ENCODE measurements at regions not wholly inside any gene's neighbourhood (a gene's known extent, or its start where the extent isn't known, plus 50 kb on each side); places are given as distances from the start of the nearest gene placed in this dataset.
A peak's percentile ranks its signal among the peaks of the same experiment; 100 is the strongest.

DNA sequence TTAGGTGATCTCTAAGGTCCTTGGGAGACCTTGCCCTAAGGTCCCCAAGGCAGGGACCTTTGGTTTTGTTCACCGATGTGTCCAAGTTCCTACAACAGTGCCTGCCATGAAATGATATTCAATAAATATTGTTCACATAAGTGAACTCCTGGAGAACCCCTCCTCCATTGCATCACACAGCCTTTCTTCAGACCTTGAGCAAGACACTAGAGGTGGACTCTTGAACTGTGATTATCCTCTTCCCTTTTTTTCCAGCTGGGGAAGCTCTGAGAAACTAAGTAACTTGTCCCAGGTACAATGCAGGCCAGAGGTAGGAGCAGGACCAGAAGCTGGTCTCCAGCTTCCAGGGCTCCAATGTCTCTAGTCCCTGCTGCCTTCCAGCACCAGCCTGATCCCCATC lies 76.6 kb upstream of the LMO1 start:
- no peak for DNase-seq

DNA sequence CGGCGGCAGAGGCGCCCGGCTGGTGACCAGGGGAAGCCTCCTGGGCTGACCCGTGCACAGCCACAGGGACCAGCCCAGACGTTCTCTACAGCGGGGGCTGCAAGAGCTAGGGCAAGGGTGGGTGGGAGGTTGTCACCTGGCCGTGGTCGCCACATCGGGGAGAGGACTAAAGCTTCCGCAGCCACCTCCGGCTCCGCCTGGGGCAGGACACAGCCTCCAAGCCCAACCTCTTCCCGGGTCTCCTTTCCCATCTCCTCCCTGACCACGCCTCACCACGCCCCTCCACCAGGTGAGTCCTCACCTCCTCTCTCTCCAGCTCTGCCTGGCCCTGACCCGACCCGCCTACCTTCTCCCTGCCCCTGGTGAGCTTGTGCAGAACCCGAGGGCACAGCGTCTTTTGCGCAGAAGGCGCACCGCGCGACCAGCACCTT lies 75.9 kb upstream of the LMO1 start:
- DNase-seq, result no peak

DNA sequence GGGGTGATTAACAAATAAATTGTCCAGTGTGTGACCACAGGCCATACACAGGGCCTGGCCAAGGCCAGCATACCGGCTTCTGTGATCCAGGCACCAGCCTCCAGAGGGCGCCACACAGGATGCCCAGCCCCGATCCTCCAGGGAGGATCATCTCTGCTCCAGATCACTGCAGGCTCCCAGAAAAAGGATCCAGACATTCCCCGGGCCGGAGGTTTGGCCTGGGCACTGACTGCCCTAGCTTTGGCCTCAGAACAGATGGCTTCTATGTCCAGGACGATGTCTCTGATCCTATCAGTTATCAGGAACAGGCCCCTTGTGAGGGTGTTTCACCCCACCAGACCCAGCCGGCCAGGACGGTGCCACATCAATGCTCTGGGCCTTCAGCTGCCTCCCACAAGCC lies 74.5 kb upstream of the LMO1 start:
- DNase-seq, result peak; percentile 12

DNA sequence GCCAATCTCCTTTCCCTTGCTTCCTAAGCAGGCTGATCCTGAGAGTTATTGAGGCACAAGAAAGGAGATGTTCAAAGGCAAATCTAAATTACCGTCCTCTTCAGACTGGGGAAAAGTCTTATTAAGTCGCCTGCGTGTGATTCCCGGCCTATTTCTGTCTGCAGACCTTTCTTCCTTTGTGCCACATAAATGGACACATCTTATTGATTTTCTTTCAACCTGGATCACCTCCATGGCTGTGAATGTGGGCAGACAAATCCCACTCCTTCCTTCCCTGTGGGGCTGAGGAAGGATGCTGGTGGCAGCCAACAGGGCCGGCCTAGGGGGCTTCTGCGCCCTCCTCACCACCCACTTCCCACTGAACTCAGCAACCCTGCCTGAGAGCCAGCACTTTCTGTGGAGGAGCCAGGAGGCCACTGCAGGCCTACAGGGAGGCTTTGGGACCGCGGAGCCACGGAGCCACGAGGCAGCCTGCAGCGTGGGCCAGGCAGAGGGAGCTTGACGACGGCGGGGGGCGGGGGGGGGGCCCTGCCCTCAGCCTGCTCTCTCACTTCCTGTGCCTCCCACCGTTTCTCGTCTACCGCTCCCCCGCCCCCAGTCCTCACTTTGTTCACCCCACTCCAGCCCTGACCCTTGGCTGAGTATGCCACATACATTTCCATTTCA lies 73.6 kb upstream of the LMO1 start:
- DNase-seq, result no peak

DNA sequence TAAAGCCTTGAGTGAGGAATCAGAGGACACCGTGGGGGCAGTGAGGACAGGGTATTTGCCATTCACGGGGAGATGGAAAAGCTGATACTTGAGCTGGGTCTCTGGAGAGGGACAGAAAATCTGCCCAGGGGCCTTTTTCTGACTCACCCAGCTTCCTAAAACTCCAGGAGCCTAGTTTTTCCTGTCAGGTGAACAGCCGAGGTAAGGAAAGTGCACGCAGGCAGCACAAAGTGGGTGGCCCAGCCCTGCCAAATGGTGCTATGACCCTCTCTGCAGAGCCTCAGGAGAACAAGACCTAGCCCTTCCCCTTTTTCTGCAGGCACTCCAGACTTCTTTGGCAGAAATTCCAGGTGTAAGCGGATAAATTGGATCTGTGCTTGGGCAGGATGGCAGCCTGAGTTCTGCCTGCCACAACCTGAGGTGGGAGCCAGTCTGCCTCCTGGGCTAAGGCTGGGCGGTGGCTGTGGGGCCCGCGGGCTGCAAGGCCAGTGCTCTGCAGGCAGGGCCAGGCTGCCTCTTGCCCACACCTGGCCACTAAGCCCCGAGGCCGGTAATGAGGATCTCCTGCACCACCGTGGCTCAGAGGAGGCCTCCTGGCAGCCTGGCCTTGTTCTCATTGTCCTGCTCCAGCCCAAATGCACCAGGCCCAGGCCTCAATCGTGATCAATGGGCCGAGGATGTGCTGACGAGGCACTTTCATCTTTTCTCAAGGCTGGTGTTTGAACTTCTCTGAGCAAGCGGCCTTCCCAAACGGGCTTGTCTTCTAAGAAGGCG lies 72.9 kb upstream of the LMO1 start:
- DNase-seq, result no peak

DNA sequence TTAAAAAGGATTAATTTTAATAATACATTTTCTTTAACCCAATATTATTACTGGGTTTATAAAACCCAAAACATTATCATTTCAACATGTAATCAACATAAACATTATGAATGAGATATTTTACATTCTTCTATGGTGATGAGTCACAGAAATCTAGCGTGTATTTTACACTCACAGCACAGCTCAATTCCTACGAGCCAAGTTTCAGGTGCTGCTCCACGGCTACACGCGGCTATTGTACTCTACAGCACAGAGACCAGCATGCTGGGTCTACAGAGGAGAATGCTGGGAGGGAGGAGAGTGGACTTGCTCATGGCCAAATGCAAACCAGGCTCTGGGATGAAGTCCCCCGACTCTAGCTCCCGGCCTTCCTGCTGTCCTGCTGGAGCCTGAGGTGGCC lies 72.0 kb upstream of the LMO1 start:
- no peak for DNase-seq

DNA sequence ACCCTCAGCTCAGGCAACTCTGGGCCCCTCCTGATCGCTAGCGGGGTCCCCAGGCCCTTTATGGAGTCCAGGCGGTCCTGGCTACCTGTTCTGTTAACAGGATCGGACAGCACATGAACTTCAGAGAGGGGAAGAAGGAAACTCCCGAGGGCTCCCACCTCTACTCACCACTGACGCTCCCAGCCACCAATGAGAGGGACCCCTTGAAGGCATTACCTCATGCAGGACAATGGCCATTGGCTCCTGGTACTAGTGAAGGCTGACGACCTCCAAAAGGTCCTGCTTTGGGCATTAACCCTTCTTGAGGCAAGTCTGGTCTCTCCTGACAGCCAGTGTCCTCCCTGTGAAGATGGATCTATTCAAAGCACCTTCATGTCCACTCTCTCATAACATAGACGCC lies 71.5 kb upstream of the LMO1 start:
- no peak for DNase-seq

DNA sequence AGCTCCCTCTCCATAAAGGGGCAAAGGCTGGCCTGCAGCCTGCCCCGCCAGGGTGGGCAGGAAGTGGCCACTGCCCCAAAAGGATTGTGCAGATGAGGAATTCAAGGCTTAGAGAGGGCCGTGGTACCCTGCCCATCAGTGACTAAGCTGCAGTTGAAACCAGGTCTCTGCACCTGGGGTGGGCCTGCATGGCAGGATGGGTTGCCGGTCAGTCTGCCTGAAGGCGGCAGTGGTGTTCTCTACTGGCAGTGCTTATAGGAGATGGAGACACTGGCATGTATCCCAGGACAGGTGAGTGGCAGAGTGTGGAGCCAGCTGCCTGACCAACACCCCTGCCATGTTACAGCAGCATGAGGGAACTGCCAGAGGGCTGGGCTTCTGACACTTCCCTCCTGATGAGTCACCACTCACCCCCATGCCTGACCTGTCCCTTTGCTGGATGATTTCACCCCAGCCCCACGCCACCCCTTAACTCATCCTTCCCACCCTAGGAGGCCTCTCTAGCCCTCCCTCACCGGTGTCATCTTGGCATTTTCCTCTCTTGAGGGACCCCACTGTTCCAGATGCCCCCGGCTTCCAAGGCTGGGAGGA lies 70.2 kb upstream of the LMO1 start:
- DNase-seq, result no peak

DNA sequence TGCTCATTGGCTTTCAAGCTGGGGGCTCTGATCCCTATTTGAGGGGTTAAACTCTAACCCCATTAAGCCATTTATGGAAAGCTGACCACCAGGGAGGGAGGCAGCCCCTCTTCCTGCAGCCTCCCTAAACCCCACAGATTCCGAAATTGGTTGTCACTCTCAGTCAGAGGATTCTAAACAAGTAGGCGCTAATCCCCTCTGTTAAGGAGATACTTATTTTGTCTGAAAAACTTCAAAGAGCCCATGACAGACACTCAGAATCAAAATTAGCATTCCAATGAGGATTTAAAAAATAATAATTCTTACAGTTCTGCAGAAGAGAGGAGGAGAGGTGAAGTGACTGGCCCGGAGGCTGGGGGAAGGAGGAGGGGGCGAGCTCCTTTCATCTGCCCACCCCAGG lies 69.7 kb upstream of the LMO1 start:
- no peak for DNase-seq

DNA sequence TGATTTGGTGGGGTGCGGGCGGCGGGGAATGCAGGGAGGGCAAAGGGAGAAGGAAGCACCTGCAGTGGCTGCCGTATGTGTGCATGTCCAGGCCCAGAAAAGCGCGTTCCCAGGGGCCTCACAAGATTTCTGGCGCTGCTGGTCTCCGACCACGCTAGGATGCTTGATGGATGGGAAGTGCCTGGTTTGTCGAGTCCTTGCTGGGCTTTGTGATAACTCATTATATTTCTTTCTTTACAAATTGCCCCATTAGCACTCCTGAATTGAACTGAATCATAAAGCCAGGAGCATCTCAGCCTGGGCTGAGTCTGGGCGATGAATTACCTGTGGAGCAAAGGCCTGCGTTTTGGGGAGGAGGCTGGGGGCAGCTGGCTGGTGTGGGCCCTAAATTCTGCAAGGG lies 69.2 kb upstream of the LMO1 start:
- no peak for DNase-seq

DNA sequence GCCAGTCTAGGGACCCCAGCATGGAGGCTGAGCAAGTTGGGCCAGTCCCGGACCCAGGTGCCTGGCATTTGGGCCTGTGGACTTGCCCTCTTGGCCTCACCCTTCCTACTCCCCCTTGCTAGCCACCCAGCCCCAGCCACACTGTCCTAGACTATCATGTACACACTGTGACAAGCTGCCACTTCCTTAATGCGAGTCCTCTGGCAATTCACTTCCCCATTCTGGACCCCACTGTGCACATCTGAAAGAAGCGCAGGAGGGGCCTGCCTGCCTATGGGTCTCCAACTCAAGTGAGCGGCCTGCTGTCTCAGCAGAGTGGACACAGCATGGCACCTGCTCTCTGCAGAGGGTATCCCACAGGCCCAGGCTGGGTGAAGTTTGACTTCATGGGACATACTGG lies 68.5 kb upstream of the LMO1 start:
- DNase-seq, result no peak

DNA sequence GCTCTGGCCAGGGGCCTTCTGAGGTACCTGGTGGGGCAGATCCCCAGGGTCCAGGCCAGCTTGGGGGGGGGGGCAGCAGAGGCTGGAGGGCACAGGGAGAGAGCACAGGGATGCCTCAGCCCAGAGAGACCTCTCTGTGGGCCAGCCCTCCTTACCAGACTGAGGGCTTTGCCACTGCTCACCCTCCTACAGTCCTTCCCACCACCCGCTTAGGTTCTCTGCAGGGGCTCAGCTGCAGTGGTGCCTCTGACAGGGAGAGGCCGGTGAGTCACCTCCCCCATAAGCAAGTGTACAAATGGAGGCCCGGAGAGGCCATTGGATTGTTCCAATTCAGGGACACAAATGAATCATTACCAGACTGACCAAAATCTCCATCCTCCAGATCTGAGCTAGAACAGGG lies 68.1 kb upstream of the LMO1 start:
- no peak for DNase-seq

DNA sequence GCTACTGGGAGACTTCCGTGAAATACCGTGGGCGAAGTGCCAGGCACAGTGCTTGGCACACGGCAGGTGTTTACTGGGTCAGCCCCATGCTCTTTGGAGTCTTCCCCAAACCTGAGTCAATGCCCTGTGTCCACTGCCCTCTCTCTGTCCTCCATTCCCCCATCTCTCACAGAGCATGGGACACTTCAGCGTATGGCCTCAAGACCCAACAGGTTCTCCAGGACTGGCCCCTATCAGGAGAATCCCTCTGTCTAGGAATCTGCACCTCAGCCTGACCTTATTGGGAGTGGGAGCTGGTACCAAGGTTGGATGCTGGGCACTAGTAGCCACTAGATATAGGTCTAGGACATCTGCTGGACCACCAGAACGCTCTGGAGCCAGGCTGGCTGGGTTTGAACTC lies 67.2 kb upstream of the LMO1 start:
- DNase-seq, result no peak

DNA sequence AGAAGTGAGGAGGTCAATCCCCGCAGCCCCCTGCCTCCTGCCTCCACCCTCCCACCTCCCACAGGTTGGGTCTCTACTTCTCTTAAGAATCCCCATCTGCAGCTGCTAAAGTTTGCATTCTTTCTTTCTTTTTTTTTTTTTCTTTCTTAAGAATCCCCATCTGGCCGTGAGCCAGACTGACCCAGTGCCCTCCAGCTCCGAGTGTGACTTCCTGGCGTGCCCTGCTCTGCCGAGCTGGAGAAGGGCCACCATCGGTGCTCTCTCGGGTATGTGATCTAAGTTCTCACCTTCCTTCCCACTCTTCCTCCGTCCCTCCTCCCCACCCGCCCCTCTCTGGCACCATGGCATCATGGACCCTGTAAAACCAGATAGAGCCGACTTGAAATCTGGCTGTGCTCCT lies 66.7 kb upstream of the LMO1 start:
- peak; percentile 24 for DNase-seq

DNA sequence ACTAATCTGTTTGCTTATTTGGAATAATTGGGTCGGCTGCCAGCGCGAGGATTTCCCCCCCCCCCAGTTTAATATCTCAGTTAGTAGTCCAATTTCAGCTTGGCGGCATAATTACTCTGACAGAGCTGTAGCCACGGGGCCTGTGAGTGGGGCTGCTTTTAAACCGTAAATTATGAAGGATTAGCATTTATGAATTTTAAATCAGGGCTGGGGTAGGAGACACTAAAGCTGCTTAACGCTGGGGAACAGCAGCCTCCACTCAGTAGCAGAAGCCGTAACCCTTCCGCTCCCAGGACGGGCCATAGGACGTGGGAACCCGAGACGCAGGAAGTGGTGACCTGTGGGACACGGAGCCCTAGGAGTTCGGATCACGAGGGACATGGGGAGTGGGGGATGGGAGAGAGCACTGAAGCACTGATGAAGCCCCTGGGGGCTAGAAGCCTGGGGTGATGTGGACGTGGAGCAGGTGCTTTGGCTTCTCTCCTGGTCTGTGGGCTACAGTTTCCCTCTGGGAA lies 66.2 kb upstream of the LMO1 start:
- DNase-seq, result peak; percentile 81

DNA sequence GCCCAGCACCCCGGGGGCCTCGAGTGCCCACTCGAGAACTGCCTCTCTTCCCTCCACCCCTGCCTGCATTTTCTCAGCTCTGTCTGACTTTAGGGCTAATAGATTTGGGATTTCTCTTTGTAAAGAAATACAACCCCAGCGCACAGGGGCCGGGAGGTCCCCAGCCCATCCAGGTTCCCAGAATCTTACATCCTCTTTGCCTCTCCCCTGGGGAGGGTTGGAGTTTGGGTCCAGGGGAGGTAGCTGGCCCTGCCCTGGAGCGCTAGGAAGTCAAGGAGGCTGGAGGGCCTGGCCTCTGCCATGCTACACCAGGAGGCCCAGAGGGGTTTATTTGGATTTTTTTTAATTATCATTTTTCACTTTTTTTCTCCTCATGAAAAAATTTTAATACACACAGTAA lies 65.7 kb upstream of the LMO1 start:
- DNase-seq, result peak; percentile 54

DNA sequence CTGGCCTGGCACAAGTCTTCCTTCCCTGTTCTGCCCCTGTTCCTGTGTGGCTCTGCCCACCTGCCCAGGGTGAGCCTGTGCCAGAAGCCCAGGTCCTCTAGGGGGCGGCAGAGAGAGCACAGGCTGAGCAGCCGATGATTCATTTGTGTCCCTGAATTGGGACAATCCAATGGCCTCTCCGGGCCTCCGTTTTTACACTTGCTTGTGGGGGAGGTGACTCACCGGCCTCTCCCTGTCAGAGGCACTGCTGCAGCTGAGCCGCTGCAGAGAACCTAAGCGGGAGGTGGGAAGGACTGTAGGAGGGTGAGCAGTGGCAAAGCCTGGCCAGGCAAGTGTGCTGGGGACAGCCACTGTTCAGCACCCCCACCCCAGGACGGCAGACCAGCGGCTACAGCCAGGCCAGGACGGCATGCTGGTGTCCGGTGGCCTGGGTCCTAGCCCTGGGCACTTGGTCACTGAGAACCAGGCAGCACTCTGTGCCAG lies 65.2 kb upstream of the LMO1 start:
- DNase-seq, result peak; percentile 77

DNA sequence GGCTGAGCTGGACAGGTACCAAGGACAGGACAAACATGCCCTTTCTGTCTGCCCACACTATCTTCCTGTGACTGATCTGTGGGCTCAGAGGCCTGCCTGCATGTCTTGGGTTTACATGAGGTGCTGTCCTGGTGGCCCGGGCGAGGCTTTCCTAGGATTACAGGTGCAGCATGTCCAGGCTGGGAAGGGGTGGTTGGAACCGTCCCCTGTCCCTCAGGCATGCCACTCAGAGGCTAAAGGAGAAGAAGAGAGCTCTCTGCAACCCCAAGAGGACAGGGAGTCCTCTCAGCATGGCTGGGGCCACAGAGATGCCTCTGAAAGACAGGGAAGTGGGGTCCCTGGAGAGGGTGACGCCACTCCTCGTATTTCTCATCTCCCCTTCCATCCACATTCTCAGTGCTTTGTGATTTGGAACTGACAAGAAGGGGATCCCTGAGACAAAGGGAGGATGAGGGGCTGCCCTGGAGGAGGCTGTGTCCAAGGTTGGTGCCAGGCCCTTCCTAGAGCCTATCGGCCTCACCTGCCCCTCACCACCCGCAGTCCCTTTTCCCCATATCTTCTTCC lies 64.6 kb upstream of the LMO1 start:
- no peak for DNase-seq

DNA sequence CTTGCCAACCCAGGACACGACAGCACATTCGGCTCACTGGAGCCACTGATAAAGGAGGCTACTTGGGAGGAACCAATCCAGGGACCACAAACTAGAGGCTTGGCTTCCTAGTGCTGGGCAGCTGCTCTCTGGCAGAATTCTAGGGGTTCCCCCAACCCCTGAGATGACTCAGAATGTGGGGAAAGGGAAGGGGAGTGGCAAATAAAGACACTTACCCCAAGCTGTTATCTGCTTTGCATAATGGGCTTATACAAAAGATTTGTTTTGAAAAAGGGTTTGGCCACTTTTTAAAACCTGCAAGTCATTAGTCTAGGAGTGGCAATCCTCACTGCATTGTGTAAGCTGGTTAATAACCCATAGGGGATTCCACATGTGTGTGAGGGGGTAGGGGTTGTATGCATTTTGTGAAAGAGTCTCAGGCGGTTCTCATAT lies 64.1 kb upstream of the LMO1 start:
- DNase-seq, result no peak

DNA sequence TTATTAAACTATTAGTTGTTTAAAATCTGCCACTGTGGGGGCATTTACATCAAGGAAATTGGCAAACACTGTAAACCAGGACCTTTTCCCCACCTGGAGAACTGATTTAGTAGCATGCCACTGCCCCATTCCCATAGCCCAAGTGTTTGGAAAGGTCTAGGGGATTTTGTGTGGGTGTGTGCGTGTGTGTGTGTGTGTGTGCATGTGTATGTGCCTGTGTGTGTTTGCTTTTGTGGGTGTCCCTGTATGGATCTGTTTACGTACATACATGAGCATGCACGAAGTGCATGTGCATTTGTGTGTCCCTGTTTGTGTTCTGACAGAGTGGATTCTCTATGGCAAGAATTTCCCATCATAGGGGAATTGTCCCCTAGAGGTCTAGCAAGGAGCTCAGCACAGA lies 62.7 kb upstream of the LMO1 start:
- no peak for DNase-seq

DNA sequence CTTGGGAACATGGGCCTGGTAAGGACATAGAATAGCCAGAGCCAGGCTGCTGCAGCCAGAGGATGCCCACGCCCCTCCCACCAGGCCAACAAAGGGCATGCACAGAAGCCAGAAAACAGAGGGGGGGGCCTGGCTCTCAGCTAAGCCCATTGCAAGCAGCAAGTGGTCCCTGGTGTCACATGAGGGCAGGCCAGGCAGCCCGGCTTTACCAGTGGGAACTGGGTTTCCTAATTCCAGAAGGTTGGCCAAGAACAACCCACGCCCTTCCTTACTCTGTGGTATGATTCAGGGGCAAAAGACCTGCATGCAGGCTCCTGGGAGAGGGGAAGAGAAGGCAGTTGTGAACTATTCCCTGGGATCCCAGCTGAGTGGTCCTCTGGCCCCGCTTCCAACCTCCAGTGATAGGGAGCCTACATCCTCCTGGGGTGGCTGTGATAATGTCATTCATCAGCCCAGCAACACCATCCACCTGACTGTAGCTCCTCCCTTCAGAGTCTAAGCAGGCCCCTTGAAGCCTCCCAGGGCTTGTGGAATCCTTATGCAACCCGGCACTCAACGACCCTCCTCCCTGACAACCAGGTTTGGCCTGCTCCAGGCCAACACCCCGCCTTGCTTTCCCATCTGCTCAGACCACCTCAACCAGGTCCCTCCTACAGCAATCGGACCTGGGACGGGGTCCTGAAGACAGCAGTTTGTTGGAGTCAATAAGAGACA lies 62.1 kb upstream of the LMO1 start:
- no peak for DNase-seq

DNA sequence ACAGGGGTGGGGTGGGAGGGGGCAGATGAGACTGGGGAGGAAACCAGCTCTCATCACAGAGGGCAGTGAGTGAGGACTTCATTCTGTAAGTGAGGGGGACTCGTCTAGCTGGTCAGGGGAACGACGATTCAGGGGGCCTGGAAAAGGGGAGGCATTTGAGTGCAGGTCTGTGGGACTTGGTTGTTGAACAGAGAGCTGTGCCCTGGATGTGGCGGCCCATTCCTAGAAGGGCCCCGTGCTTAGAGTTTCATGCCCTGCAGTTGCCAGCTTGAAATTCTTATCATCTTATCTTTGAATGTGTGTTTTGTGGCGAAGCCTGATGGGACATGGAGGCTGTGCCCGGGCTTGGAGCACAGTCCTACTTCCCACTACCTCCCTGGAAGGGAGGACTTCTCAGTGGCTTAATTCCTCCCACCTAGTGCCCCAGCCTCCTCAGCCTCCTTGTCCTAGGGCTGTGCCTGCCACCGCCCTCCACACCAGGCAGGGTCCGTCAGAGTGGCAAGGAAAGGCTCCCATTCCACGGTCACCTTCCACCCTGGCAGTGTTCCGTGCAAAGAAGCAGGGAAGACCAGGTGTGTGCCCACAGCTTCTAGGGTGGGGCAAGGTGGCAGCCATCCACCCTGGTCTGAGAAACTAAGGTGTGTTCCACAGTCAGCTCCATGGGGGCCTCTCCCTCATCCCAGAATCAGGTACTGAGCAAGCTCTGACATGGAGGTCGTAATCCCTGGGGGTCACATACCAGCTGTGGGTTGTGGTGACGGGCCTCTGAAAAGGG lies 59.7 kb upstream of the LMO1 start:
- DNase-seq, result no peak
